GM19351 (cell line): ENCODE measurements at regions not wholly inside any gene's neighbourhood (a gene's known extent, or its start where the extent isn't known, plus 50 kb on each side); places are given as distances from the start of the nearest gene placed in this dataset.

Experiments used
- ATAC-seq: cut with Tn5 transposase; IDR thresholded peaks from one replicate; pipeline ENCODE4 v1.9.1; 2021; ENCODE audit warnings: mild to moderate bottlenecking, moderate library complexity; ENCODE audit not compliant: unreplicated experiment

GRCh38 chr7:41633690-41634089 is 69.2 kb downstream of the INHBA start:
- ATAC-seq, result no peak

- ATAC-seq, result peak; percentile 90
Observed at GRCh38 chr7:41630741-41631140, 72.1 kb downstream of the INHBA start.

- no peak for ATAC-seq
Observed at GRCh38 chr7:41629711-41630111, 73.2 kb downstream of the INHBA start.

GRCh38 chr7:41628901-41629300 is 74.0 kb downstream of the INHBA start:
- peak; percentile 48 for ATAC-seq

- no peak for ATAC-seq
Observed at GRCh38 chr7:41627645-41628298, 75.1 kb downstream of the INHBA start.

- ATAC-seq, result no peak
Observed at GRCh38 chr7:41624818-41625217, 78.1 kb downstream of the INHBA start.

- no peak for ATAC-seq
Observed at GRCh38 chr7:41621953-41622831, 80.7 kb downstream of the INHBA start.

- no peak for ATAC-seq
Observed at GRCh38 chr7:41617987-41618386, 84.9 kb downstream of the INHBA start.

- ATAC-seq, result no peak
Observed at GRCh38 chr7:41612798-41613197, 90.1 kb downstream of the INHBA start.

GRCh38 chr7:41612386-41612785 is 90.5 kb downstream of the INHBA start:
- ATAC-seq, result no peak

- no peak for ATAC-seq
Observed at GRCh38 chr7:41608447-41608846, 94.4 kb downstream of the INHBA start.

- ATAC-seq, result no peak
Observed at GRCh38 chr7:41603985-41604384, 98.9 kb downstream of the INHBA start.

- ATAC-seq, result no peak
Observed at GRCh38 chr7:41599760-41600159, 103.1 kb downstream of the INHBA start.

GRCh38 chr7:41592794-41593193 is 110.1 kb downstream of the INHBA start:
- ATAC-seq, result no peak

GRCh38 chr7:41592236-41592635 is 110.7 kb downstream of the INHBA start:
- no peak for ATAC-seq

- no peak for ATAC-seq
Observed at GRCh38 chr7:41590986-41591385, 111.9 kb downstream of the INHBA start.

- no peak for ATAC-seq
Observed at GRCh38 chr7:41588341-41588740, 114.5 kb downstream of the INHBA start.

GRCh38 chr7:41586931-41587640 is 115.8 kb downstream of the INHBA start:
- ATAC-seq, result no peak

GRCh38 chr7:41584746-41585145 is 118.1 kb downstream of the INHBA start:
- ATAC-seq, result no peak

GRCh38 chr7:41582116-41582515 is 120.8 kb downstream of the INHBA start:
- no peak for ATAC-seq

GRCh38 chr7:41581041-41581440 is 121.8 kb downstream of the INHBA start:
- ATAC-seq, result no peak
